ENCODE measurements at regions not wholly inside any gene's neighbourhood (a gene's known extent, or its start where the extent isn't known, plus 50 kb on each side); places are given as distances from the start of the nearest gene placed in this dataset.

- Histone ChIP-seq H3K4me3 (no peak overlapping the region), H3K27ac (no peak overlapping the region), H3K9ac (ENCODE audit: insufficient read length) (no peak overlapping the region), H3K36me3 (ENCODE audit: insufficient read depth, low read length) (no peaks in the 10 kb centered on the region), H3K9me3 (ENCODE audit: low read depth, low read length) (no peaks in the 10 kb centered on the region)
- DNase-seq (ENCODE audit: low read depth, low spot score) = no peak
- no peak for TF ChIP-seq POLR2AphosphoS5 (IDR thresholded peaks at IDR 0.05; ENCODE audit: borderline replicate concordance, low read depth, low read length)
- no peak for TF ChIP-seq FOXP2 (optimal IDR thresholded peaks at IDR 0.05; ENCODE audit: control extremely low read depth, extremely low read length, insufficient read depth)
- TF ChIP-seq EZH2 (IDR thresholded peaks at IDR 0.05) = no peak
Observed at GRCh38 chr1:31498376-31499040, 77.8 kb upstream of the TINAGL1 start.

GRCh38 chr1:31501505-31501904, 74.8 kb upstream of the TINAGL1 start:
- Histone ChIP-seq H3K9ac (ENCODE audit: insufficient read length) (no peak overlapping the region), H3K4me3 (no peak overlapping the region), H3K36me3 (ENCODE audit: insufficient read depth, low read length) (no peaks in the 10 kb centered on the region), H3K27ac (no peak overlapping the region), H3K9me3 (ENCODE audit: low read depth, low read length) (no peaks in the 10 kb centered on the region)
- TF ChIP-seq FOXP2 (optimal IDR thresholded peaks at IDR 0.05; ENCODE audit: control extremely low read depth, extremely low read length, insufficient read depth) = no peak
- no peak for DNase-seq (ENCODE audit: low read depth, low spot score)

GRCh38 chr1:31502253-31502652, 74.1 kb upstream of the TINAGL1 start:
- TF ChIP-seq EZH2 (IDR thresholded peaks at IDR 0.05) (no peak), FOXP2 (optimal IDR thresholded peaks at IDR 0.05; ENCODE audit: control extremely low read depth, extremely low read length, insufficient read depth) (no peak), POLR2AphosphoS5 (IDR thresholded peaks at IDR 0.05; ENCODE audit: borderline replicate concordance, low read depth, low read length) (no peak)

GRCh38 chr1:31502926-31503511, 73.3 kb upstream of the TINAGL1 start:
- Histone ChIP-seq H3K27ac (no peak overlapping the region), H3K9me3 (ENCODE audit: low read depth, low read length) (no peaks in the 10 kb centered on the region), H3K36me3 (ENCODE audit: insufficient read depth, low read length) (no peaks in the 10 kb centered on the region), H3K4me3 (no peak overlapping the region), H3K9ac (ENCODE audit: insufficient read length) (no peak overlapping the region)
- TF ChIP-seq POLR2AphosphoS5 (IDR thresholded peaks at IDR 0.05; ENCODE audit: borderline replicate concordance, low read depth, low read length) (no peak), FOXP2 (optimal IDR thresholded peaks at IDR 0.05; ENCODE audit: control extremely low read depth, extremely low read length, insufficient read depth) (no peak), EZH2 (IDR thresholded peaks at IDR 0.05) (no peak)
- no peak for DNase-seq (ENCODE audit: low read depth, low spot score)

More at GRCh38 chr1:31502253-31502652, 74.1 kb upstream of the TINAGL1 start:
- Histone ChIP-seq H3K36me3 (ENCODE audit: insufficient read depth, low read length) (no peaks in the 10 kb centered on the region), H3K4me3 (no peak overlapping the region), H3K27ac (no peak overlapping the region), H3K9ac (ENCODE audit: insufficient read length) (no peak overlapping the region), H3K9me3 (ENCODE audit: low read depth, low read length) (no peaks in the 10 kb centered on the region)
- no peak for DNase-seq (ENCODE audit: low read depth, low spot score)

GRCh38 chr1:31503570-31503969, 72.7 kb upstream of the TINAGL1 start:
- Histone ChIP-seq H3K9ac (ENCODE audit: insufficient read length) (no peak overlapping the region), H3K4me3 (no peak overlapping the region), H3K27ac (no peak overlapping the region), H3K9me3 (ENCODE audit: low read depth, low read length) (no peaks in the 10 kb centered on the region), H3K36me3 (ENCODE audit: insufficient read depth, low read length) (no peaks in the 10 kb centered on the region)
- no peak for TF ChIP-seq FOXP2 (optimal IDR thresholded peaks at IDR 0.05; ENCODE audit: control extremely low read depth, extremely low read length, insufficient read depth)
- TF ChIP-seq EZH2 (IDR thresholded peaks at IDR 0.05) = no peak
- TF ChIP-seq POLR2AphosphoS5 (IDR thresholded peaks at IDR 0.05; ENCODE audit: borderline replicate concordance, low read depth, low read length) = no peak
- no peak for DNase-seq (ENCODE audit: low read depth, low spot score)

GRCh38 chr1:31504001-31504400, 72.3 kb upstream of the TINAGL1 start:
- Histone ChIP-seq H3K36me3 (ENCODE audit: insufficient read depth, low read length) (no peaks in the 10 kb centered on the region), H3K9me3 (ENCODE audit: low read depth, low read length) (no peaks in the 10 kb centered on the region), H3K9ac (ENCODE audit: insufficient read length) (no peak overlapping the region), H3K4me3 (no peak overlapping the region), H3K27ac (no peak overlapping the region)
- no peak for TF ChIP-seq FOXP2 (optimal IDR thresholded peaks at IDR 0.05; ENCODE audit: control extremely low read depth, extremely low read length, insufficient read depth)
- no peak for TF ChIP-seq EZH2 (IDR thresholded peaks at IDR 0.05)
- no peak for TF ChIP-seq POLR2AphosphoS5 (IDR thresholded peaks at IDR 0.05; ENCODE audit: borderline replicate concordance, low read depth, low read length)
- no peak for DNase-seq (ENCODE audit: low read depth, low spot score)

GRCh38 chr1:31505911-31506497, 70.3 kb upstream of the TINAGL1 start:
- Histone ChIP-seq H3K27ac (no peak overlapping the region), H3K36me3 (ENCODE audit: insufficient read depth, low read length) (no peaks in the 10 kb centered on the region), H3K9ac (ENCODE audit: insufficient read length) (no peak overlapping the region), H3K9me3 (ENCODE audit: low read depth, low read length) (no peaks in the 10 kb centered on the region), H3K4me3 (no peak overlapping the region)
- no peak for TF ChIP-seq POLR2AphosphoS5 (IDR thresholded peaks at IDR 0.05; ENCODE audit: borderline replicate concordance, low read depth, low read length)
- TF ChIP-seq FOXP2 (optimal IDR thresholded peaks at IDR 0.05; ENCODE audit: control extremely low read depth, extremely low read length, insufficient read depth) = no peak
- TF ChIP-seq EZH2 (IDR thresholded peaks at IDR 0.05) = no peak
- DNase-seq (ENCODE audit: low read depth, low spot score) = no peak

- no peak for DNase-seq (ENCODE audit: low read depth, low spot score)
- no peak for TF ChIP-seq POLR2AphosphoS5 (IDR thresholded peaks at IDR 0.05; ENCODE audit: borderline replicate concordance, low read depth, low read length)
- no peak for TF ChIP-seq EZH2 (IDR thresholded peaks at IDR 0.05)
- no peak for TF ChIP-seq FOXP2 (optimal IDR thresholded peaks at IDR 0.05; ENCODE audit: control extremely low read depth, extremely low read length, insufficient read depth)
- Histone ChIP-seq H3K27ac (no peak overlapping the region), H3K4me3 (no peak overlapping the region), H3K9ac (ENCODE audit: insufficient read length) (no peak overlapping the region), H3K9me3 (ENCODE audit: low read depth, low read length) (no peaks in the 10 kb centered on the region), H3K36me3 (ENCODE audit: insufficient read depth, low read length) (no peaks in the 10 kb centered on the region)
Observed at GRCh38 chr1:31507221-31507620, 69.1 kb upstream of the TINAGL1 start.
